ENCODE measurements at regions not wholly inside any gene's neighbourhood (a gene's known extent, or its start where the extent isn't known, plus 50 kb on each side); places are given as distances from the start of the nearest gene placed in this dataset.

DNA sequence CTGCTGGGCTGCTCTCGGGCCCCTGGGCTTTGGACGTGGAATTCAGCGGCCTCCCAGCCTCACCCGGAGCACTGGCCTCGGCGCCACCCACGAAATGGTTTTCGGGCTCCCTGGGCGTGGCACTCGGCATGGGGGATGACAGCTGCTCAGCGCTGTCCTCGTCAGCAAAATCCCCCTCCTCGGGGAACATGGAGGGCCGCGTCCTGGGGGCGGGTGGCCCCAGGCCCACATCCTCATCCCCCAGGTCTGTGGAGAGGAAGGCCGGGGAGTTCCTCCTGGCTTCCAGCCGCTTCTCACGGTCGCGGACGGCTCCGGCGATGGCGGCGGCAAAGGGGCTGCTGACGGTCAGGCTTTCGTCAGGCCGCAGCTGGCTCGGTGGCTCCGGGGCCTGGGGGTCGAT lies 88.4 kb downstream of the CTTN start:
- no peak for DNase-seq

GRCh38 chr11:70487160-70487559 lies 88.8 kb downstream of the CTTN start:
- no peak for DNase-seq

- DNase-seq = no peak
Measured at GRCh38 chr11:70487756-70488155, 89.4 kb downstream of the CTTN start.

DNA sequence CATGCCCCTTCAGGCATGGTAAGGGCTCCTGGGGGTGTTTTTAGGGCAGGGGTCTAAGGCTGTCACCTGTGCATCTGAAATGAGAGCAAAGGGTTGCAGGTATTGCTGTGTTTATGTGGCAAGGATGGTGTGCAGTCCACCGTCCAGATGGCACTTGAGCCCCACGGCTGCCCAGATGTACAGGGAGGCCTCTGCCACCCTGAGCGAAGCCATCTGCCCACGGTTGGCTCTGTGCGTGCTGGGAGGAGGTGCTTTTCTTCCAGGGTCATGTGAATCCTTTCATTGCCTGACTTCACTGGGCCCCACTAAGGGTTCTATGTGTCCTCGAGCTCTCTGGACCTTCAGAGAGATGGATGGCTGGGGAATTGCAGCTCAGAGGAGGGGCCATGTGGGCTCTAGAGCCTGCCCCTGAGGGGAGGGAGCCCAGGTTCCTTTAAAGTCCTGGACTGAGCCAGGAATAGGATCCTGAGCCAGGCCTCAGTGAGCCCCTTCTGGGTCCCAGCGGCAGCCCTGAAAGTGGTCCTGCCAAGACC lies 89.9 kb downstream of the CTTN start:
- no peak for DNase-seq

- DNase-seq = no peak
Measured at GRCh38 chr11:70489276-70489675, 90.9 kb downstream of the CTTN start.

DNA sequence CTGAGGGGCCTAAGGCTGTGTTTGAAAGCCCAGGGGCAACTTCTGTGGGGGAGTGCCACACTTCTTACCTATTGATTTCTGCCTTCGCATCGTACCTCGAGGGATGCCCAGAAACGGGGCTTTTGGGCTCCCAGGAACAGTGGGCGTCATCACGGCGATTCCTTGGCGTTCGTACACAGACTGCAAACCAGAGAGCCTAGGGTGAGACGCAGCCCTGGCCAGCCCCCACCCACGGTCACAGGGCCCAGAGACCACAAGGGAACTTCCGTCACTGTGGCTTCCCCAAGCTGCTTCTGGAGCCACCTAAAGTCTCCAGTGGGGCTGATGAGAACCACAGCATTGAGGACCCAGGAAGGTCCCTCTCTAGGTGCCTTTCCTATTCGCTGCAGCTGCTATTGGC lies 91.9 kb downstream of the CTTN start:
- DNase-seq = no peak

DNA sequence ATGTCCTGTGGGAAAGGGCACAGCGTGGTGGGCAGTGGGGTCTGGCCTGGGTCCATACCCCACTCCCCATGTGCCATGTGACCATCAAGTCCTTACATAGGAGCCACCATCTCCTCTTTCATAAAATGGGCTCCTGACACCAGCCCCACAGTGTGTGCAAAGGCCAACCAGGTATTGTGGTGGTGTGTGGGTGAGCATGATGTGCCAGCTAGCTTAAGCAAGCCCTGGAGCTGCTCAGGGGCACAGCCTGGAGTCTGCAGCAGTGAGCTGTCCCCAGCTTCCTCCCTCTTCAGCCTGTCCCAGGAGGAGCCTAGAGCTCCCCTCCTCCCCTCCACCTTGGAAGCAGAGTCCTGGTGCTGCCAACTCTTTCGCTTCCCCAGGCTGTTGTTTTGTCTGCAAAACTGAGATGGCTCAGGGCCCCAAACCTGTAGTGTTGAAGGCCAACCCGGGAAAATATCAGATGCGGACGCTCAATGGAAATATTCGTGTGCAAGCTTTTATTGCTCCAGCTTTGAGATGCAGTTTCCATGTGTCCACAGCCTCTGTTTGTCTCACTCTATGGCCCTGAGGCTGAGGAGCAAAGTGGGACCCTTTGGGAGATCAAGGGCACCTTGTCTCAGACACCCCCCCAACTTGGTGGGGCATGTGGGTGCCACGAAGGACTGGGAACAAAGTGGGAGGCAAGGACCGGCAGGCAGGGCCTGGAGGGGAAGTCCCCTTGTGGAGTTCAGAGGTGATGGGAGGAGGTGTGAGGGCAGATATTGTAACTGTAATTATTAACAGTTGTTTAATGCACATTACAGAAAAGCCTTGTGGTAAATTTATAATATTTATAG lies 92.6 kb downstream of the CTTN start:
- no peak for DNase-seq

DNA sequence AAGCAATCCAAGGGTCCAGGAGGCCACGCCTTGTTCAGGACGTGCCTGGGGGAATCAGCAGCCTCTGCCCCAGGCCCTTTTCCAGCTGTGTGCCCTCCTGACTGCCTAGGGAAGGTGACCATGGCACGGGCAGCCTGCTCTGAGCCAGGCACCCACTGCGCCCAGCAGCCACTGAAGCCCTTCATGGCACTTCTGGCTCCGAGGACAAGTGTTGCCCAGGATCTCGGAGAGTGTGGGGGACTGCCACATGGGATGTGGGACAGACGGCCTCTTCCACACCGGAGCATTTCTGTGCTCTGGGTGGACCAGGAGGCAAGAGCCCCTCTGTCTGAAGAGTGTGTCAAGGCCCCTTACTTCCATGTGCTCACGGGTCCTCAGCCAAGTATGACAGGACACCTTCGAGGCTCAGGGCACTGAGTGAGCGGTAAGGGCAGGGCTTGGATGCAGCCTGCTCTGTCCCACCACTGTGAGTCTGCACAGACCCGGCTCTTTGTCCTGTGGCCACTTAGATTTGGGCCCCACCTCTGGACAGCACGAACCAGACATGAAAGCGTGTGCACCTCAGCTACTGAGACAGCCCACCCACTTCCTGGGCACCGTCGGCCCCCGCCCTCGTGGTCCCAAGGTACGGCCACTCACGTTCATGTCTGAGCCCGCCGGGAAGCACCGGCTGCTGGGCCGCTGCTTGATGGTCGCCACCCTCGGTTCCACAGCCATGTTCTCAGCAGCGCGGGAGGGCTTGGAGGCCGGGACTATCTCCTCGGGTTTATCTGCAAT lies 93.6 kb downstream of the CTTN start:
- no peak for DNase-seq

DNA sequence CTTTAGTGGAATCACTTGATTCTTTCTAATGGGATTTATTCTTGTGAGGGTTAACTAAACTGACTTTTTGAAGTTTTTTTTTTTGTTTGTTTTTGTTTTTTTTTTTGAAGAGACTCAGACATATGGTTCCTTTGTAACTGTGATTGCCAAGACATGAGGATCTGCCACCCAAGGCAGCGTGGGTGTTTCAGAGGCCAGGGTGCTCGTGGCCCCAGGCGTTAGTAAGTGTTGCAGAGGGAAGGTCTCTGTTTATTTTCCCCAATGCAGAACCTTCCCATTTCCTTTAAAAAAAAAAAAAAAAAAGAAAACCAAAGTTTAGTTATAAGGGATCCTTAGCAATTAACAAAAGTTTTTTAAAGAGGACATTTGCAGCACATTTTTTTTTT lies 94.8 kb downstream of the CTTN start:
- DNase-seq = no peak

GRCh38 chr11:70493891-70494290 lies 95.6 kb downstream of the CTTN start:
- DNase-seq = no peak

GRCh38 chr11:70494559-70495350 lies 96.4 kb downstream of the CTTN start:
- DNase-seq = no peak

DNA sequence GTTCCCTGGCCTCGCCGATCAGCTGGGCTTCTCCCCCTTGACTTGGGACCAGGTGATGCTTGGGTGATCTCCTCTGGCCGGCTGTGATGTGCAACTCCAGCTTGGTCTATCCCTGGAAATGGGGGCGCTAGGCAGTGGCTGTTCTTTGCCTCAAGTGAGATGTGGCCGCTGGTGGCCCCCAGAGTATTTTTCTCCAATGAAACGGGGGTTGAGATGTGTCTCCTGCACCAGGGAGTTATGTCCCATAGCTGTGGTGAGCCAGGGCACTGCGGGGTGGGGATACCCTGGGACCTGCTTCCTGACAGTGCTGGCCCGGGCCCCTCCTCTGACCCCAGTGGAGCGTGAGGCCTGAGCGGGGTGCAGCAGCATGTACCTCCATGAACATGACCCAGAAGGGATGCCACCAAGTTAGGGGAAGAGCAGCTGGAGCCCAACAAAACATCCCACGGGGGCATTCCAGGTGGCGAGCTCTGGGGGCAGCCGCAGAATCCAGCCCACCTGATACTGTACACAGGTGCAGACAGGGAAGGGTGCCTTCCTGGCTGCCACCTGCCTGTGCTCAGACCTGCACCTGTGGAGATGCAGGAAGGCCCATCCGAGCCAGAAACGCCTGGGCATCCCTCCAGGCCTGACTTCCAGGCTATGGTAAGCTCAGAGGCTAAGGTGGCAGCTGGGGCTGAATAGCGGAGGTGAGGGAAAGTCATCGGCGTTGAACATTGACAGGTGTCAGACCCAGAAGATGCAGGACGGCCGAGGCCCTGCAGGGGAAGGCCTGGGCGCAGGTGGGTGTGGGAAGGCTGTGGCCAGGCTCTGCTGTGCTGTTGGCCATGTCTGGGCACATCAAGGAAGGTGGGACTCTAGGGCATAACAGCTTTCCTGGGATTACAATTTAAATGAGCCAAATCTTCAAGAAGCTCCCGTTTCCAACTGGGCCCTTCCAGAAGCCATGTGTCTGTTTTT lies 97.3 kb downstream of the CTTN start:
- DNase-seq = no peak

DNA sequence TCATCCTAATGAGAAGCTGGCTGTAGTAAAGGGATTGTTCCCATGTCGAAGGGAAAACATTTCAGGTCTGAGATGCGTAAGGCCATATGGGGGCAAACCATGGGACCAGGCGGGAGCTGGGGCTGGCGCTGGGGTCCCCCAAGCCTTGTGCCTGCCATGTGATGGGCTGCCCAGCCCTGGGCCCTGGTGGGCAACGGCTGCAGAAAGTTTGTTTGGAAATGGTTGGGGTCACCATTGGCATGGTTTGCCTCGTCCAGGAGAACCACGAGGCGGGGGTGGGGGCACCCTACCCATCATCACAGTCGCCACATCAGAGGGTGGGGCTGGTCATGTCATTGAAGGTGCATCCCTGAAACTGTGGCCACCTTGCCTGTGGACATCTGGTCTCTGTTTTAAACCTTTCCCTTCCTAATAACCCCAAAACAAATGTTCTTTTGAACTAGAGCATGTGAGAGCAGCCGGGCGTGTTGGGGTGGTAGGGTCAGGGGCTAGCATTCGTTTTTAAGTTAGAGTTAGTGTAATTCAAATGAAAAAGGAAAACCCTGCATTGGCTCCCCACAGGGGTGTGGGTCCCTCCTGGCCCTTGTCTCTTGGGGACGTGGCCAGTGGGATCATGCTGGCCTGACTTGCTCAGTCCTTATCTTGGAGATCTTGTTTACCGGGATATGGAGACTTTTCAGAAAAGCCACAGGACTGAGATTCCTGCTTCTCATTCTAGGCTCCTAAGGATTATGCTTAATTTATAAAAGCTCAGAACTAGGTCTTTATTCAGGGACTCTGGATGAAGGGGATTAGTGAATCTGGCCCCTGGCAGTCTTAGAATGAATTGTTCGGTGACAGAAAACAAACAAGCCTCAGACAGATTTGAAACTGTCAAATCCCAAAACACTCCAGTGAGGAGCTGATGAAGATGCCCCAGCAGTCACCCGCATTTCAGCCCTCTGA lies 98.5 kb downstream of the CTTN start:
- DNase-seq = no peak

GRCh38 chr11:70497536-70498075 lies 99.3 kb downstream of the CTTN start:
- no peak for DNase-seq

DNA sequence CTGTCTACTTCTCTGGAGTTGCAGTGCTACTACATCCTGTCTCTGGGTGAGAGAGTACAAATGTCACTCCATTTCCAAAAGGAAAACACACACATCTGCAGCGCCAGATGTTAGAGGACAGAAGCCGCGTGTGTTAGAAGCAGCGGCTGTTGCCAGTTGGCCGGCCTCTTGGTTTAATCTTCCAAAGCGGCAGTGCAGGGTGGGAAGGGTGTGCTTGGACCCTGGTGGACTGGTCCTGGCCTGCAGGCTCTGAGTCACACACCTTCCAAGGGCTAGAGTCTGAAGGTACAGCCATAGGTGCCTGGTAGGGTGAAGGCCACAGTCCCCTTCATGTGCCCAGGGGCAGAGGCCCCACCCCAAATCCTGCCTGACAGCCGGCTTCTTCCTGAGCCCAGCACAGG lies 99.8 kb downstream of the CTTN start:
- DNase-seq = no peak

DNA sequence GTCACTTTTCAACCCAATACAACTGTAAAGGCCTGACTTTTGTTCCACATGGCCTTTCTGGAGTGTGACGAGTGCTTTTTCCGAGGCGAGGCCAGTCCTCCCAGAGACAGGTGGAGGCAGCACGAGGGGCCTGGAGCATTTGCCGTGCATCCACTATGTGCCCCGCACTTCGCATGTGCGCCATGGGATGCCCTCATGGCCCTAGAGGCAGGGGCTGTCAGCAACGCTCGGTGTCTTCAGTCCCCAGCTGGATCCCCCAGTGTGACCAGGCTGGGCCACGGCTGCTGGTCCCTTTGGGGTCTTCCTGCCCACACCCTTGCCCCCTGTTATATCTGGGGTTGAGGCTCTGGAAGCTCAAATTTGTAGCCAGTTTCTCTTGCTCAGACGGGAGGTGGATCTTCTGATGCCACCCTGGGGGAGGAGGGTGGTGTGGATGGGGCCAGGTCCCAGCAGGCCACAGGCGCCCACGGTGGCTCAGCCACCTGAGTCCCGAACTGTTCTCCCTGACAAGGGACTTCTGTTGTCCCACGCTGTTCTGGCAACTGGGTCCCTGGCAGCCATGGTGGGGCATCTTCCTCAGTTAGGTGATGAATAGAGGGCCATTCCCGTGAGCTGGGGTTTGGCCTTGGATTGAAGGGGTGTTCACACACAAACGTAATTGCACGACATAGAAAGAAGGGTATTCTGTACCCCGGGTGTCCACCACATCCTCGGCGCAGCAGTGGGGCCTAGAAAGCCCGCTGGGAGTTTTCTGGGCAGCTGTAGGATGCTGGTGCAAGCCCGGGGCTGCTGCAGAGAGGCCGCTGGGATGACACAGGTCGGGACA lies 100.9 kb downstream of the CTTN start:
- no peak for DNase-seq

GRCh38 chr11:70500076-70500847 lies 101.9 kb downstream of the CTTN start:
- DNase-seq = no peak
